Hematopoietic multipotent progenitor cell treated with erythropoietin and hydrocortisone succinate and interleukin-3 and kit ligand, for 17 days (in vitro differentiated cells): ENCODE measurements at regions not wholly inside any gene's neighbourhood (a gene's known extent, or its start where the extent isn't known, plus 50 kb on each side); places are given as distances from the start of the nearest gene placed in this dataset.

ENCODE experiments used
- DNase-seq: peaks from one replicate; pipeline ENCODE4 v3.0.0-alpha.2; 2015; ENCODE audit warnings: low spot score

- DNase-seq = no peak
Observed at GRCh38 chr4:166363198-166363597, 490.2 kb downstream of the TLL1 start.

DNA sequence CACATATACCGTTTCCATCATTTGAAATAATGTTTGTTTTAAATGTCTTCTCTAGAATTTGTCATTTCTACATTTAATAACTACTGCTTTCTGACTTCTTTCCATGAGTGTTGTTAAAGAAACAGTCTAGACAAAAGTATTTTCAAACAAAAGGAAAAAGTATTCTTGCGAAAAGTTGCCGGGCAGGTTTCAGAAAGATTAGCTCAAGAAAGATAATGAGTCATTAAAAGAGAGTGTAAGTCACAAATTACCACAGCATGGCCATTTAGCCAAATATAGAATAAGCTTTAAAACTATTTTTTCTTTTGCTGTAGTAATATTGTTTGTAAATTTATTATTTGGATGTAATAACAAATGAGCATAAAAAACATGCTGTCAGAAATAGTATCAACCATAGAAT, 493.0 kb downstream of the TLL1 start:
- no peak for DNase-seq

DNA sequence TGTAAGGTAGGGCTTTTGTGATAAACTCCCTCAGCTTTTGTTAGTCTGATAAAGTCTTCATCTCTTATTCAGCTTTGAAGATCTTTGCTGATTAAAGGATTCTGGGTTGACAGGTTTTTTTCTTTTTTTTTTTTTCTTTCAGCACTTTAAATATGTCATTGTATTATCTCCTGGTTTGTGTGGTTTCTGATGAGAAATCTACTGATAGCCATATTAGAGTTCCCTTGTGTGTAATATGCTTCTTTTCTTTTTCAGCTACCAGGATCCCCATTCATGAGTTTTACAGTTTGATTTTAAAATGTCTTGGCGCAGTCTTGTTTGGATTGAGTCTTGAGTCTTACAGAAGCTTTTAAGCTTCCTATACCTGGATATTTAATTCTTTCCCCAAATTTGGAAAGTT, 504.5 kb downstream of the TLL1 start:
- DNase-seq = no peak

DNA sequence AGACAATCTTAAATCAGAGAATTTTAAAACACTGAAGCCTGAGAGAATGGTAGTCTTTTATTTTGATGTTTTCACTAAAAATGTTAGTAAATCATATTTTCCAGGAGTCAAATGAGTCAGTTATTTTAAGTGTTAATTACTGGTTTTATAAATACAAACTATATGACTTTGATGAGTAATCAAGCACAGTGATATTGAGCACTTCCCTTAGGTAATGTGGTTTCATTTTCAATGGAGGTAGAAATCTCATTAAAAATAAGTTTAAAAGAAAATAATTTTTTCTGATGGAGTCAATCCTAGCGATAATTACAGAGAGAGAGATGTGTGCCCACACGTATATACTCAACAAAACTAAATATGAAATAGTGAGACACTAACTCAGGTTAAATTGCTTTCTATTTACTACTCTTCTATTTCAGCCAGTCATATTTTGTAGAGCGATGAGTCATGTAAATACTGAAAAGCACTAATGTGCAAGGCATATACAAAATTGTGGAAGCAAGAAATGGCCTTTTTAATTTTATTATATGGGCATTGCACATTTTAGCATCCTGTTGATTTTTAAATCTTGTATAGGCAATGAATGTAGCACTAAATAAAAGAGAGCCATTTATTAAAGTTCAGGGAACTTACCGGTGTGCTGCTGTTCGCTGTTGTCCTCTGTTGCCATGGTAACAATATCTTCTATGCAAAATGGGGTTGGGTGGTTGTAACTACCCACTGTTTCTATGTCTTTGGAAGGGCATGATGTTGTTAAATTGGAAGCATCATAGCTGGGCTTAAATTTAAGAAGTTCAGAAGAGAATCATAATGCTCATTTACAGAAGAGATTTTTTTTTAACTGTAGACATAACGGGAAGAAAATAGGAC, 513.7 kb downstream of the TLL1 start:
- no peak for DNase-seq

DNA sequence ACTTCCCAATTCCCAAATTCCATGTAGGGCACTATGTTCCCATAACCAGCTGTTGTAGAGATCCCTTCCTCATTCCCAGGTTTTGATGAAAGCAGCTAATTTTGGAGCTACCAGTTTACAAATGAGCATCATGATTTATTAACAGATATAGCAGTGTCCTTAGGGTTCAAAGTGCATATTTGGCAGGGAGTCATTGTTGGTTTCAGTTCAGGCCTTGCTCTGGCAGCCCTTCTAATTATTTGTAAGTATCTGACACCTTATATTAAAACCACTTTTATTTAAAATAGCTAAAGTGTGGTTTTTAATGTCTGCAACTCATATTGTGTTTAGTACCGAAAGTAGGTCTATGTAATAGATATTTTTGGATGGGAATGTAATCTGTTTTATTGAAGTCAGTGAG, 518.5 kb downstream of the TLL1 start:
- no peak for DNase-seq

- no peak for DNase-seq
Observed at GRCh38 chr4:166399021-166399420, 526.0 kb downstream of the TLL1 start.

DNA sequence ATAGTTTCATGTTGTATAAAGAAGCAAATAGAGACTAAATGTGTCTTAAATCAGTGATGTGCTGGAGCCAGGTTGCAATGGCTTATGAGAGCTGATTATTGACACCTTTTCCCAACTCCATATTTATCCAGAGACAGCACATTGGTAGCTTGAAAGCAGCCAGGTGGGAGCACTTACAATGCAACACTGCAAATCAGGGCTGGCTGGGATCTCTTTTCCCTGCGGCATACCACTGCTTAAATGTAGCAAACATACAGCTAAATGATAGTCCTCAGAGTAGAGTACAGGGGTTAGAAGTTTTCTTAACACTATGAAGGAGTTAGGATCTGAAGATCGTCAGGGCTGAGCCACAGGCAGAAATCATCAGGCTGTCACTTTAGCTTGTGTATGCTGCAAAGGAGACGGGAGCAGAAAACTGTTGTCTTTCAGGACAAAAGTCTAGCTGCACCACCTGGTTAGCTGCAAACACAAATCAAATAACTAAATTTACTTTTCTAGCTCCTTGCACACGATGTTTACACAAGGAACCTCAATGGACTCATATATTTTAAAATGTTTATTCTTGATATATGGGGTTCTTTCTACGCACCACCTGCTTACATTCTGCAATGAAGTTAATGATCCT, 527.3 kb downstream of the TLL1 start:
- DNase-seq = no peak

DNA sequence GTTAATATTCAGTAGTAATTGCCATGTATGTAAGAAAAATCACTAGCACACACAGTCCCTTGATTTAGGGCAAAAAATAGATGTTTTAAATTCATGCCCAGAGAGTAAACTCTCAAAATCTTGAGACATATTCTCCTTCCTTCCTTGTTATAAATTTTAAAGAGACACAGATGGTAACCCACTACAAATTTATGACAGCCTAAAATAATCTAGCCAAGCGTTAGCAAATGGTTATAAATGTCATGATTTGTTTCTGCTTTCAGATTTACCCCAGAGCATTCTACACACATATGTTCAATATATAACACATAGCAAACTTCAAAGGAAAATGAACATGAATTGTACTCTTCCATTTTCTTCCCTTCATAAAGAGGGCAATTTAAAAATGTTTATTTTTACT, 540.3 kb downstream of the TLL1 start:
- no peak for DNase-seq

- DNase-seq = no peak
Observed at GRCh38 chr4:166414431-166414830, 541.4 kb downstream of the TLL1 start.

DNA sequence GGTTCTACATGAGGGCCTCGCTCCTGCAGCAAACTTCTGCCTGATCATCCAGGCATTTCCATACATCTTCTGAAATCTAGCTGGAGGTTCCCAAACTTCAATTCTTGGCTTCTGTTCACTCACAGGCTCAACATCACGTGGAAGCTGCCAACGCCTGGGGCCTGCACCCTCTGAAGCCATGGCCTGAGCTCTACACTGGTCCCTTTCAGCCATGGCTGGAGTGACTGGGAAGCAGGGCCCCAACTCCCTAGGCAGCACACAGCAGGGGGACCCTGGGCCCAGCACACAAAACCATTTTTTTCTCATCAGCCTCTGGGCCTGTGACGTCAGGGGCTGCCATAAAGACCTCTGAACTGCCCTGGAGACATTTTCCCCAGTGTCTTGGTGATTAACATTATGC, 542.7 kb downstream of the TLL1 start:
- DNase-seq = no peak

- no peak for DNase-seq
Observed at GRCh38 chr4:166421556-166422156, 548.6 kb downstream of the TLL1 start.

- no peak for DNase-seq
Observed at GRCh38 chr4:166422475-166422874, 549.4 kb downstream of the TLL1 start.

GRCh38 chr4:166426300-166426863, 553.3 kb downstream of the TLL1 start:
- DNase-seq = no peak

DNA sequence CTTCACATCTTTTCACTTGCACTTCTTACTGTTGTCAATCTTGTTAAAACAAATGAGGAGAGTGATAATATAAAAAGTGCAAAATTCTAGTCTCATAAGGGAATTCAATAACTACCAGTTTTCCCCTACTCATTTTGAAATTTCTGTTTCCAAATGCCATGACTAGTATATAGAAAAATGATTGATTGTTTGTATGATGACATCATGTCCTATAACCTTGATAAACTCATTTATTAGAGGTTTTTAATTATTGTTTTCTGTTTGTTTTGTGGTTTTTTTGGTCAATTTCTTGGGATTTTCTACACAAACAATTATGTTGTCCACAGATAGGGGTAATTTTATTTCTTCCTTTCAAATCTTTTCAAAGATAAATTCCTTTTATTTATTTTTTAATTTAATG, 559.1 kb downstream of the TLL1 start:
- no peak for DNase-seq

DNA sequence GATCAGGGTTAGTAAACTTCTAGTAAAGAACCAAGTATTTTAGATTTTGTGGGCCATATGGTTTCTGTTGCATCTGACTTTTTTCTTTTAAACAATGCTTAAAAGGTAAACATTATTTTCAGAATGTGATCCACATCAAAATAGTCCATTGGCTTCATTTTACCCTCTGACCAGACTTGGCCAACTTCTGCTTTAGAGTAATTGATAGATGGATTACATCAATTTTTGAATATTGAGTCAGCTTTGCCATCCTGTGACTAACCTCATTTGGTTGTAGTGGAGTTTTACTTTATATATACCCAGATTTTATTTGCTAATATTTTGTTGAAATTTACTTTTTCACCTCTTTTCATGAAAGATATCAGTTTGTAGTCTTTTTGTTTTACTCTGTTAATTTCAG, 559.8 kb downstream of the TLL1 start:
- no peak for DNase-seq

GRCh38 chr4:166435449-166435848, 562.4 kb downstream of the TLL1 start:
- DNase-seq = no peak

DNA sequence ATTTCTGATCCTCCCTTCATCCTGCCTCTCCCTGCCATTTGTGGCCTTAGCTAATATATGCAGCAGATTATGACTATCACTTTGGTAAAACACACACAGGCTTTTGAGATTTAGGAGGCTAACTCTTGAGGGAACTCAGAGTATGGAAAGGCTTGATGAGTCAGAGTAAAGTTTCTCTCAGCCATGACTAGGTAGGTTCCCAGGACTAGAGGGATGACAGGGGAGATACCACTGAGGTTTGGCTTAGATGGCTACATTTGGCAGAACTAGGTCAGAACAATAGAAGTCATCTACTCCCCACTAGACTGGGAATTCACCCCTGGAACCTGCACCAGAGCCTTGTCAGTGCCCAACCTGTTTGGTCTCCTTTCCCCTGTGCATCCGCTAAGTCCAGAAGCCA, 585.7 kb downstream of the TLL1 start:
- DNase-seq = no peak

DNA sequence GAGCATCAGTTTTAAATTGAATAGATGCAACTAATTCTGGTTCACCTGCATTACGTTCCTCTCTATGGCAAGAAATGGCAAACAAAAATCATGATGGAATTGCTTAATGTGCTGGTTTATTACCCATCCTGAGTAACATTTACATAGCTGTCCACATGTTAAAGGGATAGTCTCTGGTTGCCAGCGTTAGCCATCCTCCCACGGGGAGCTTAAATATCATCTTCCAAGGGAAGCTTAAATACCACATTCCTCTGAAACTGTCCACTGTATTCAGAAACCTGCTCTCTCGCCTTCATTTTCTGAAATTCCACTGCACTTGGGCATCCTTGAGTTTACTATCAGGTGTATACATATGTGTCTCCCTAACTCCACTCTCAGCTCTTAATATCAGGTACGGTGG, 586.6 kb downstream of the TLL1 start:
- no peak for DNase-seq

- DNase-seq = no peak
Observed at GRCh38 chr4:166460769-166461550, 587.9 kb downstream of the TLL1 start.

GRCh38 chr4:166481055-166481454, 608.0 kb downstream of the TLL1 start:
- no peak for DNase-seq

- DNase-seq = no peak
Observed at GRCh38 chr4:166481739-166482138, 608.7 kb downstream of the TLL1 start.

DNA sequence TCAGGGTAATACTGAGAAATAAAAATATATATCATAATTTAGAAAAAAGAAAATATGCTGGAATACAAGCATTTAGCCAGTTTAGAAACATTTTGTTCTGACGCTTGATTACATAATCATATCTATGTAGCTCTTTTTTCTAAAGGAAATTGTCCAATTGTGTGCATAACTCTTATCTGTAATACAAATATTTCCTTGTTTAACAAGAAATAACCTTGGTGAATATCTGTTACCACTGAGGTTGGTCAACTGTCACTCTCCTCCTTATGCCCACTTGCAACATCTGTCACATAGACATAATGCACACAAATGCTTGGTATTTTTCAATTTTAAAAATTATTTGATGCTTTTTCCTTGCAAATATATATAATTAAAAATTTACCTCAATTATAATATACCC, 609.7 kb downstream of the TLL1 start:
- no peak for DNase-seq
